K562 (cell line): ENCODE measurements at regions not wholly inside any gene's neighbourhood (a gene's known extent, or its start where the extent isn't known, plus 50 kb on each side); places are given as distances from the start of the nearest gene placed in this dataset.

ENCODE experiments used
- ATAC-seq: fragments of 200-7000 bp; cut with Tn5 transposase; 3 replicates; pipeline ENCODE4 v1.9.1; 2020; ENCODE audit warnings: moderate library complexity
- BruUV-seq: library from RNA; stranded (reverse); fragments of 400-500 nt; replicated peaks from 2 replicates; lab custom pipeline; 2021; lab: Mats Ljungman, UMichigan
- CTCF ChIA-PET: fragments of 300-600 bp; formaldehyde crosslinking; extraction: SDS; loops from one replicate; lab custom pipeline; 2021; ENCODE audit warnings: low intra/inter-chr PET ratio; lab: Yijun Ruan, JAX
- POLR2A ChIA-PET: fragments of 300-600, 350-650 bp; sonication (Branson Sonifier 250); formaldehyde crosslinking; extraction: SDS; loops from one replicate; lab custom pipeline; 2021; ENCODE audit warnings: antibody characterized with exemption, inconsistent platforms; lab: Yijun Ruan, JAX
- DNase-seq, 4 experiments: peaks; one replicate each; pipeline versions ENCODE4 v3.0.0 to v3.0.0-alpha.2; 2011 to 2018; ENCODE audit warnings: low spot score in 3 of 4, mixed read lengths in 3 of 4; ENCODE audit errors: extremely low read depth in 1 of 4
- FAIRE-seq: peaks from 2 replicates; lab custom pipeline; 2011; peaks lifted over from hg19 to GRCh38; lab: Jason Lieb, UNC
- H2AFZ ChIP-seq: 2 replicates; pipeline ENCODE4 v1.6.0; 2011; ENCODE audit warnings: low read depth, low read length, control low read depth, inconsistent platforms
- H3K27ac ChIP-seq: fragments of 200-600 bp; 3 replicates; pipeline ENCODE4 v1.8.0; 2011; ENCODE audit warnings: low read depth, mild to moderate bottlenecking, control low read depth, inconsistent platforms, low read length, moderate library complexity, mixed read lengths; ENCODE audit errors: extremely low read depth
- H3K27me3 ChIP-seq, 2 experiments: fragments of 300-600 bp in 1 of 2; 2 replicates in 1 of 2; 3 replicates in 1 of 2; pipeline versions ENCODE4 v1.6.0 to v1.8.0; 2011; ENCODE audit warnings: inconsistent platforms in 2 of 2, low read length in 2 of 2, mild to moderate bottlenecking in 1 of 2, mixed read lengths in 1 of 2, moderate library complexity in 1 of 2; ENCODE audit not compliant: control insufficient read depth in 2 of 2, insufficient read depth in 2 of 2
- H3K36me3 ChIP-seq: fragments of 300-600 bp; 3 replicates; pipeline ENCODE4 v1.8.0; 2011; ENCODE audit warnings: mild to moderate bottlenecking, low read length, inconsistent platforms; ENCODE audit not compliant: control insufficient read depth, insufficient read depth
- H3K4me1 ChIP-seq, 2 experiments: fragments of 200-600 bp in 1 of 2; replicated peaks in 1 of 2; 2 replicates in 1 of 2; 3 replicates in 1 of 2; pipeline versions ENCODE4 v1.5.1 to v1.8.0; 2011; ENCODE audit warnings: inconsistent platforms in 2 of 2, low read length in 2 of 2, mild to moderate bottlenecking in 1 of 2, mixed read lengths in 1 of 2, moderate library complexity in 1 of 2; ENCODE audit not compliant: control insufficient read depth in 2 of 2, insufficient read depth in 2 of 2
- H3K4me2 ChIP-seq: 2 replicates; pipeline ENCODE4 v1.6.1; 2011; ENCODE audit warnings: low read length, control low read depth, inconsistent platforms, mixed read lengths; ENCODE audit not compliant: insufficient read depth
- H3K4me3 ChIP-seq: fragments of 200-600 bp; sonication (generic), shearing (Covaris generic); 2 replicates; pipeline ENCODE4 v1.5.1; 2016; ENCODE audit warnings: control low read depth, inconsistent platforms
- H3K79me2 ChIP-seq: fragments of 200-600 bp; 3 replicates; pipeline ENCODE4 v1.8.0; 2011; ENCODE audit warnings: low read length, inconsistent platforms; ENCODE audit not compliant: control insufficient read depth, insufficient read depth
- H3K9ac ChIP-seq, 2 experiments: 2 replicates each; pipeline versions ENCODE4 v1.6.0 to v1.6.1; 2011; ENCODE audit warnings: low read depth in 2 of 2, low read length in 2 of 2, control low read depth in 1 of 2, inconsistent platforms in 1 of 2, mild to moderate bottlenecking in 1 of 2, mixed read lengths in 1 of 2; ENCODE audit not compliant: insufficient read depth in 1 of 2
- H3K9me1 ChIP-seq: one replicate; pipeline ENCODE4 v1.6.0; 2011; ENCODE audit warnings: inconsistent platforms, mild to moderate bottlenecking, low read length, moderate library complexity; ENCODE audit not compliant: control insufficient read depth, insufficient read depth
- H3K9me3 ChIP-seq: replicated peaks from 2 replicates; pipeline ENCODE4 v1.5.1; 2011; ENCODE audit warnings: low read depth, low read length, inconsistent platforms; ENCODE audit not compliant: control insufficient read depth, insufficient read depth
- H4K20me1 ChIP-seq: replicated peaks from 2 replicates; pipeline ENCODE4 v1.6.1; 2011; ENCODE audit warnings: low read length, inconsistent platforms, mixed read lengths; ENCODE audit not compliant: control insufficient read depth, insufficient read depth
- MIER1 ChIP-seq: fragments of 450-650 bp; IDR thresholded peaks from 2 replicates; pipeline ENCODE4 v1.6.1; 2016; ENCODE audit warnings: antibody characterized with exemption, mild to moderate bottlenecking, low read depth
- SMC3 ChIP-seq: conservative IDR thresholded peaks from 2 replicates; pipeline ENCODE4 v1.6.1; 2011; ENCODE audit warnings: low read depth, low read length, improper control_type of control experiment; ENCODE audit not compliant: insufficient read depth
- TBP ChIP-seq: optimal IDR thresholded peaks from 2 replicates; pipeline ENCODE3; 2011; ENCODE audit warnings: low read depth, low read length, improper control_type of control experiment
- ZEB2 ChIP-seq: fragments of 450-650 bp; IDR thresholded peaks from 2 replicates; pipeline ENCODE4 v1.6.1; 2016
- ZNF143 ChIP-seq: sonication (generic); formaldehyde crosslinking; IDR thresholded peaks from 2 replicates; pipeline ENCODE4 v1.9.0; 2022; ENCODE audit warnings: mild to moderate bottlenecking, missing genetic modification reagents
- WGBS: fragments of 100-300 bp; shearing (Covaris generic); methylation state at CpG from one replicate; pipeline ENCODE4 v1.1.6; 2016; ENCODE audit warnings: low coverage, mixed read lengths; ENCODE audit not compliant: insufficient coverage; ENCODE audit errors: missing lambda C conversion rate; 5-methylcytosine and 5-hydroxymethylcytosine counted together
- in situ Hi-C: fragments of 300-500 bp; cut with MboI; formaldehyde crosslinking; loops from 4 replicates; pipeline ENCODE4 v1.15.0; 2018; ENCODE audit warnings: inconsistent platforms, mixed read lengths
- intact Hi-C: fragments of 100-400 bp; cut with micrococcal nuclease; formaldehyde crosslinking; loops from 2 replicates; pipeline ENCODE4 v1.14.2; 2022
- TF ChIP-seq, protein P1 (sequence below): fragments of 250-450 bp; sonication (Bioruptor Pico); IDR thresholded peaks from 2 replicates; pipeline ENCODE4 v1.8.0; 2021; ENCODE audit warnings: moderate library complexity, mild to moderate bottlenecking, inconsistent platforms
- TF ChIP-seq, protein P2 (sequence below): sonication (generic); formaldehyde crosslinking; IDR thresholded peaks from 2 replicates; pipeline ENCODE4 v1.4.0; 2020; ENCODE audit warnings: mild to moderate bottlenecking, missing genetic modification reagents
- TF ChIP-seq, protein P3 (sequence below): IDR thresholded peaks from 3 replicates; pipeline ENCODE4 v1.6.1; 2011; ENCODE audit warnings: borderline replicate concordance, mild to moderate bottlenecking, moderate library complexity; ENCODE audit not compliant: insufficient read length; ENCODE audit errors: extremely low read depth

DNA sequence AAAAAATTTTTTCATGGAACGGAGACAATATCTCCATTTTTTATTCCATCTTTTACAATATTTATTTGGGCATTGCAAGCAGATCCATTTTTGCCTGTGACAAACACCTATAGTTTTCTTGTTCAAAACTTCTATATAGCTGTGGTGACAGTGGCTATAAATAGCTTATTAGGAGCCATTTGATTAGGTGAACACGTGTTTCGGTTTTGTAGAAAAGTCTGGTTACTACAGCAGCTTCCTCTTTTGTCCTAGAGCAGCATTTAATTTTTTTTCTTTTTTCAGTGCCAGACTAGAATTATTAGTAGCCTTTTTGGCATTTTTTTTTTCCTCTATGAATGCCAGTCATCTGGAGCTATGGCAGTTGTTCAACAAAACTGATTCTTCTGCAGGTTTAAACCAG is 123.5 kb downstream of the RXFP2 start:
- H3K27ac ChIP-seq: no peak overlapping the region
- in situ Hi-C loops (no loop called here), intact Hi-C loops (no loop called here)
- no peaks in the 10 kb centered on the region for H3K9me3 ChIP-seq
- no peaks in the 10 kb centered on the region for H4K20me1 ChIP-seq
- H3K27me3 ChIP-seq: no peaks in the 10 kb centered on the region
- no peaks in the 10 kb centered on the region for H3K79me2 ChIP-seq
- FAIRE-seq: no peak
- H3K9me1 ChIP-seq: no peaks in the 10 kb centered on the region
- no peaks in the 10 kb centered on the region for H3K36me3 ChIP-seq
- H3K4me3 ChIP-seq: no peak overlapping the region
- DNase-seq: no peak
- BruUV-seq: no TSS peak
- no peak overlapping the region for H2AFZ ChIP-seq
- no peak overlapping the region for H3K4me2 ChIP-seq
- POLR2A ChIA-PET: no interaction called here
- H3K4me1 ChIP-seq: no peaks in the 10 kb centered on the region
- CTCF ChIA-PET: no interaction called here
- no peak overlapping the region for H3K9ac ChIP-seq
- no peak for ATAC-seq
- 0% methylated on average over 2 of the region's 3 CpGs for WGBS
- TF ChIP-seq, protein P1, sequence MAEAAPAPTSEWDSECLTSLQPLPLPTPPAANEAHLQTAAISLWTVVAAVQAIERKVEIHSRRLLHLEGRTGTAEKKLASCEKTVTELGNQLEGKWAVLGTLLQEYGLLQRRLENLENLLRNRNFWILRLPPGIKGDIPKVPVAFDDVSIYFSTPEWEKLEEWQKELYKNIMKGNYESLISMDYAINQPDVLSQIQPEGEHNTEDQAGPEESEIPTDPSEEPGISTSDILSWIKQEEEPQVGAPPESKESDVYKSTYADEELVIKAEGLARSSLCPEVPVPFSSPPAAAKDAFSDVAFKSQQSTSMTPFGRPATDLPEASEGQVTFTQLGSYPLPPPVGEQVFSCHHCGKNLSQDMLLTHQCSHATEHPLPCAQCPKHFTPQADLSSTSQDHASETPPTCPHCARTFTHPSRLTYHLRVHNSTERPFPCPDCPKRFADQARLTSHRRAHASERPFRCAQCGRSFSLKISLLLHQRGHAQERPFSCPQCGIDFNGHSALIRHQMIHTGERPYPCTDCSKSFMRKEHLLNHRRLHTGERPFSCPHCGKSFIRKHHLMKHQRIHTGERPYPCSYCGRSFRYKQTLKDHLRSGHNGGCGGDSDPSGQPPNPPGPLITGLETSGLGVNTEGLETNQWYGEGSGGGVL: no peak
- TF ChIP-seq MIER1: no peak
- TF ChIP-seq, protein P2, sequence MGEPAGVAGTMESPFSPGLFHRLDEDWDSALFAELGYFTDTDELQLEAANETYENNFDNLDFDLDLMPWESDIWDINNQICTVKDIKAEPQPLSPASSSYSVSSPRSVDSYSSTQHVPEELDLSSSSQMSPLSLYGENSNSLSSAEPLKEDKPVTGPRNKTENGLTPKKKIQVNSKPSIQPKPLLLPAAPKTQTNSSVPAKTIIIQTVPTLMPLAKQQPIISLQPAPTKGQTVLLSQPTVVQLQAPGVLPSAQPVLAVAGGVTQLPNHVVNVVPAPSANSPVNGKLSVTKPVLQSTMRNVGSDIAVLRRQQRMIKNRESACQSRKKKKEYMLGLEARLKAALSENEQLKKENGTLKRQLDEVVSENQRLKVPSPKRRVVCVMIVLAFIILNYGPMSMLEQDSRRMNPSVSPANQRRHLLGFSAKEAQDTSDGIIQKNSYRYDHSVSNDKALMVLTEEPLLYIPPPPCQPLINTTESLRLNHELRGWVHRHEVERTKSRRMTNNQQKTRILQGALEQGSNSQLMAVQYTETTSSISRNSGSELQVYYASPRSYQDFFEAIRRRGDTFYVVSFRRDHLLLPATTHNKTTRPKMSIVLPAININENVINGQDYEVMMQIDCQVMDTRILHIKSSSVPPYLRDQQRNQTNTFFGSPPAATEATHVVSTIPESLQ (CRISPR knock-in tag): no peak
- no peak for TF ChIP-seq SMC3
- no peak for TF ChIP-seq ZNF143 (CRISPR knock-in tag)
- TF ChIP-seq, protein P3, sequence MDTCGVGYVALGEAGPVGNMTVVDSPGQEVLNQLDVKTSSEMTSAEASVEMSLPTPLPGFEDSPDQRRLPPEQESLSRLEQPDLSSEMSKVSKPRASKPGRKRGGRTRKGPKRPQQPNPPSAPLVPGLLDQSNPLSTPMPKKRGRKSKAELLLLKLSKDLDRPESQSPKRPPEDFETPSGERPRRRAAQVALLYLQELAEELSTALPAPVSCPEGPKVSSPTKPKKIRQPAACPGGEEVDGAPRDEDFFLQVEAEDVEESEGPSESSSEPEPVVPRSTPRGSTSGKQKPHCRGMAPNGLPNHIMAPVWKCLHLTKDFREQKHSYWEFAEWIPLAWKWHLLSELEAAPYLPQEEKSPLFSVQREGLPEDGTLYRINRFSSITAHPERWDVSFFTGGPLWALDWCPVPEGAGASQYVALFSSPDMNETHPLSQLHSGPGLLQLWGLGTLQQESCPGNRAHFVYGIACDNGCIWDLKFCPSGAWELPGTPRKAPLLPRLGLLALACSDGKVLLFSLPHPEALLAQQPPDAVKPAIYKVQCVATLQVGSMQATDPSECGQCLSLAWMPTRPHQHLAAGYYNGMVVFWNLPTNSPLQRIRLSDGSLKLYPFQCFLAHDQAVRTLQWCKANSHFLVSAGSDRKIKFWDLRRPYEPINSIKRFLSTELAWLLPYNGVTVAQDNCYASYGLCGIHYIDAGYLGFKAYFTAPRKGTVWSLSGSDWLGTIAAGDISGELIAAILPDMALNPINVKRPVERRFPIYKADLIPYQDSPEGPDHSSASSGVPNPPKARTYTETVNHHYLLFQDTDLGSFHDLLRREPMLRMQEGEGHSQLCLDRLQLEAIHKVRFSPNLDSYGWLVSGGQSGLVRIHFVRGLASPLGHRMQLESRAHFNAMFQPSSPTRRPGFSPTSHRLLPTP: no peak
- no peak for TF ChIP-seq TBP
- no peak for TF ChIP-seq ZEB2
